Stomach (tissue), 8 donors: ENCODE measurements at regions not wholly inside any gene's neighbourhood (a gene's known extent, or its start where the extent isn't known, plus 50 kb on each side); places are given as distances from the start of the nearest gene placed in this dataset.

Experiments used
- DNase-seq, 2 donors: peaks; one replicate each; pipeline versions ENCODE4 v3.0.0 to v3.0.0-alpha.2; 2013 to 2019
- H3K27ac ChIP-seq, 5 donors: fragments of 200-600 bp in 4 of 5; sonication (generic) in 4 of 5; one replicate each; pipeline ENCODE4 v1.5.1; 2013 to 2019; ENCODE audit warnings: mild to moderate bottlenecking in 1 of 5, moderate library complexity in 1 of 5
- H3K27me3 ChIP-seq, 3 donors: fragments of 200-600 bp; sonication (generic); one replicate each; pipeline ENCODE4 v1.5.1; 2017 to 2019; ENCODE audit warnings: mixed run types in 1 of 3
- H3K36me3 ChIP-seq, 4 donors: fragments of 200-600 bp; sonication (generic); 1 replicate in 3 of 4; 2 replicates in 1 of 4; pipeline ENCODE4 v1.5.1; 2016 to 2019
- H3K4me1 ChIP-seq, 4 donors: fragments of 200-600 bp; sonication (generic); one replicate each; pipeline ENCODE4 v1.5.1; 2016 to 2019
- H3K4me3 ChIP-seq, 4 donors: fragments of 200-600 bp; sonication (generic) in 3 of 4; one replicate each; pipeline ENCODE4 v1.5.1; 2016 to 2019; ENCODE audit warnings: mild to moderate bottlenecking in 1 of 4
- H3K9me3 ChIP-seq, 4 donors: fragments of 200-600 bp; sonication (generic); one replicate each; pipeline ENCODE4 v1.5.1; 2016 to 2019
- EP300 ChIP-seq: sonication (generic); formaldehyde crosslinking; IDR thresholded peaks from one replicate; pipeline ENCODE4 v1.6.1; 2017; ENCODE audit warnings: antibody characterized with exemption
- POLR2A ChIP-seq, 4 donors: fragments of 450-650 bp; IDR thresholded peaks; one replicate each; pipeline ENCODE4 v1.6.1; 2016; ENCODE audit warnings: antibody characterized with exemption in 4 of 4, control low read depth in 2 of 4, mild to moderate bottlenecking in 1 of 4, moderate library complexity in 1 of 4
- POLR2AphosphoS5 ChIP-seq, 3 donors: sonication (generic); formaldehyde crosslinking; IDR thresholded peaks; one replicate each; pipeline ENCODE4 v1.6.1; 2016; ENCODE audit warnings: antibody characterized with exemption in 3 of 3
- WGBS, 5 donors: extraction: QIAGEN DNeasy Blood & Tissue Kit in 3 of 5; methylation state at CpG; one replicate each; pipeline versions ENCODE4 v1.1.5 to v1.1.7; 2013 to 2018; 5-methylcytosine and 5-hydroxymethylcytosine counted together
- intact Hi-C: fragments of 100-400 bp; cut with DNase I; formaldehyde crosslinking; loops from one replicate; pipeline ENCODE4 v1.15.1; 2023; ENCODE audit warnings: low total_unique reads
- TF ChIP-seq, protein P1 (sequence below), 7 experiments: fragments of 450-650 bp in 4 of 7; fragments of 200-600 bp in 3 of 7; sonication (generic) in 3 of 7; IDR thresholded peaks; one replicate each; pipeline ENCODE4 v1.5.1; 2016 to 2019; ENCODE audit warnings: antibody characterized with exemption in 7 of 7, control low read depth in 2 of 7, mild to moderate bottlenecking in 1 of 7
- donor health status: healthy with polysubstance abuse.
- donor health status: Bipolar disorder and iron deficiency.
- donor health status: healthy.

DNA sequence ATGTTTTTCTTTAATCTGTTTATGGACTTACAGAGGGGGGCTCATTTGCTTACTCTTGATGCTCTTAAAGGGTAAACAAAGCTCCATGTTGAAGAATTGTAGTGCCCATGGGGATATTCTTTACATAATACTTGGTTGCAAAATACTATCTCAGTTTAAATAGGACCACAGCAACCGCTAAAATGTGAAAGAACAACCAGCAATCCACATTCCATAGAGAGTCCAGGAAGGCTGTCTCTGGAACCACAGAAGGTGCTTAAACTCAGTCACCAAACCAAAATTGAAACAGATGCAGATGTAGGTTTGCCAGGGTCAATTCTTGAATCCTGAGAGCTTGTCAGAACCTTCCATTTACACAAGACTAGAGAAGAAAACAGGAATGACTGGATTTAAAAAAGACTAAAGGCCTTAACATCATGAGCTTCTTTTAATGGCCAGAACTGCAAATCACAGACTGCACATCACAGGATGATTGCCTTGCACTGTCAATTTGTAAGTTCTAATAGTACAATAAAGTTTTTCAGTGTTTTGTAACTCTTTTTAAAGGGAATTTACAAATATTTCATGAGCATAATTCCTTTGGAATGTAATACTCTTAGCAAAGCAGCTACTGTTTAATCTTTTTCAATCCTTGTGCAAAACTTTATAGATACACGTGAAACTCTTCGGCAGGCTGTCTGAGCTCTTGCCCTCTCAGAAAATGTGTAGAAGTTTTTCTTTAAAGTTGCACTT lies 661.6 kb downstream of the SI start:
- Histone ChIP-seq H3K9me3 (no peaks in the 10 kb centered on the region), H3K4me1 (no peaks in the 10 kb centered on the region), H3K4me3 (no peak overlapping the region), H3K36me3 (no peaks in the 10 kb centered on the region), H3K27me3 (no peaks in the 10 kb centered on the region), H3K27ac (no peak overlapping the region)
- TF ChIP-seq, protein P1, sequence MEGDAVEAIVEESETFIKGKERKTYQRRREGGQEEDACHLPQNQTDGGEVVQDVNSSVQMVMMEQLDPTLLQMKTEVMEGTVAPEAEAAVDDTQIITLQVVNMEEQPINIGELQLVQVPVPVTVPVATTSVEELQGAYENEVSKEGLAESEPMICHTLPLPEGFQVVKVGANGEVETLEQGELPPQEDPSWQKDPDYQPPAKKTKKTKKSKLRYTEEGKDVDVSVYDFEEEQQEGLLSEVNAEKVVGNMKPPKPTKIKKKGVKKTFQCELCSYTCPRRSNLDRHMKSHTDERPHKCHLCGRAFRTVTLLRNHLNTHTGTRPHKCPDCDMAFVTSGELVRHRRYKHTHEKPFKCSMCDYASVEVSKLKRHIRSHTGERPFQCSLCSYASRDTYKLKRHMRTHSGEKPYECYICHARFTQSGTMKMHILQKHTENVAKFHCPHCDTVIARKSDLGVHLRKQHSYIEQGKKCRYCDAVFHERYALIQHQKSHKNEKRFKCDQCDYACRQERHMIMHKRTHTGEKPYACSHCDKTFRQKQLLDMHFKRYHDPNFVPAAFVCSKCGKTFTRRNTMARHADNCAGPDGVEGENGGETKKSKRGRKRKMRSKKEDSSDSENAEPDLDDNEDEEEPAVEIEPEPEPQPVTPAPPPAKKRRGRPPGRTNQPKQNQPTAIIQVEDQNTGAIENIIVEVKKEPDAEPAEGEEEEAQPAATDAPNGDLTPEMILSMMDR (IDR thresholded peaks at IDR 0.05) = no peak
- TF ChIP-seq POLR2A (IDR thresholded peaks at IDR 0.05) (no peak), POLR2AphosphoS5 (IDR thresholded peaks at IDR 0.05) (no peak), EP300 (no peak)
- intact Hi-C loops = no loop called here
- 54 to 74% (median 65%) methylated on average over 3 of the region's 3 CpGs for WGBS, 5 donors
- no peak for DNase-seq

DNA sequence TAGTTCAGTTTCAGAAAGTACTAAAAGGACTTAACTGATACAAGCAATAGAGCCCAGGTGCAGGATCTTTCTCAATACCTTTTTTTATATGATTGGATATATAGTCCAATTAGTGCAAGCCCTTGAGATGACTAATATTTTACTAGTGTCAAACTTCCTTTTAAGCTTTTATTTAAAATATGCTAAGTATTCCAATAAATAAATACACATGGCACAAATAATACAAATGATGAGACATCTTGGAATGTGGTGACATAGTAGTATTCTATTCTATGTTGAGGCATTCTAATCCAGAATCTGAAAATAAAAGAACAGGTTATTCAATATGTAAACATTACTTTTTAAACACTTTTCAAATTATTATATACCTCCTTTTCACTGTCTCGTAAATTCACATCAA lies 670.0 kb downstream of the SI start:
- H3K27me3 ChIP-seq = no peaks in the 10 kb centered on the region
- DNase-seq = no peak
- no peak for TF ChIP-seq POLR2AphosphoS5 (IDR thresholded peaks at IDR 0.05)
- TF ChIP-seq EP300 = no peak
- TF ChIP-seq, protein P1 (IDR thresholded peaks at IDR 0.05) = no peak
- TF ChIP-seq POLR2A (IDR thresholded peaks at IDR 0.05) = no peak
- H3K36me3 ChIP-seq = no peaks in the 10 kb centered on the region
- no peaks in the 10 kb centered on the region for H3K9me3 ChIP-seq
- intact Hi-C loops = no loop called here
- no peak overlapping the region for H3K4me3 ChIP-seq
- H3K4me1 ChIP-seq = no peaks in the 10 kb centered on the region
- WGBS, 5 donors = 78 to 94% (median 89%) methylated on average over 1 of the region's 1 CpG
- no peak overlapping the region for H3K27ac ChIP-seq

DNA sequence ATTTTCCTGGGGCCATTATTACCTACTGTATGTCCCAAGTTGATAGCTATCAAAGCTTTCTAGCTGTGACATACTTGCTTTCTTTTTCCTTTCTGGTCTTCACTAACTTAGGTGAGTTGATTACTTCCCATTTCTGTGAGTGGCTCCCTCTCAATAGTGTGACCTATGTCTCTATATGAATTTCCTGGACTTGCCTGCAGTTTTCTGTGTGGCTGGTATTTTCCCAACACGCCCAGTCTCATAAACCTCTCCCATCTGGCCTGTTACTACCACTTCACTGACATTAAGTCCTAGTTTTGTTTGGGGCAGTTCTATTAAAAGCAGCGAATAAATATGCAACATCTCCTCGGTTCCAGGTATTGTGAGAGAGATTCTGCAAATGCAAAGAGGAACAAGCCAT lies 671.2 kb downstream of the SI start:
- peaks cover 0 to 3% (median 0%) of the 10 kb centered on the region in 4 donors for H3K9me3 ChIP-seq
- no peak overlapping the region for H3K27ac ChIP-seq
- H3K27me3 ChIP-seq = no peaks in the 10 kb centered on the region
- no peak for DNase-seq
- no peaks in the 10 kb centered on the region for H3K36me3 ChIP-seq
- WGBS, 5 donors = 58 to 82% (median 63%) methylated on average over 3 of the region's 3 CpGs
- intact Hi-C loops = no loop called here
- TF ChIP-seq, protein P1 (IDR thresholded peaks at IDR 0.05) = no peak
- no peak for TF ChIP-seq POLR2A (IDR thresholded peaks at IDR 0.05)
- no peak for TF ChIP-seq EP300
- no peak for TF ChIP-seq POLR2AphosphoS5 (IDR thresholded peaks at IDR 0.05)
- H3K4me3 ChIP-seq = no peak overlapping the region
- H3K4me1 ChIP-seq = no peaks in the 10 kb centered on the region

DNA sequence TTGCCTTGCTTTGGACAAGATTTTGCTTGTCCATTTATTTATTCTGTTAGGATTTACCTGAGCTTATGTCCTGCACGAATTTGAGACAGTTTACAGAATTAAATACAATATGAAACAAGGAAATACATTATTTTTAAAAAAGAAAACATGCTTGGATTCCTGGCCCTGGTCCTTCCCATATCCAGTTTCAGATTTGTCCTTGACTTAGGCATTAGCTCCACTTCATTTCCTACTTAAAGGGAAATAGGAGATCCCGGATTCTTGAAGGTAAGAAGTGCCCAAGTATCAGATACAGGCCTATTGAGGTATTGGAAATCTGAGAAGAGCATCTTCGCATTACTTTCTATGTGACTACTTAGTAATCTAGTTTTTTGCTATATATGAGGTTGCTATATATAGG lies 672.0 kb downstream of the SI start:
- Histone ChIP-seq H3K4me1 (no peaks in the 10 kb centered on the region), H3K27me3 (no peaks in the 10 kb centered on the region), H3K9me3 (peaks cover 0 to 8% (median 0%) of the 10 kb centered on the region in 4 donors), H3K27ac (no peak overlapping the region), H3K36me3 (no peaks in the 10 kb centered on the region), H3K4me3 (no peak overlapping the region)
- intact Hi-C loops = no loop called here
- TF ChIP-seq EP300 (no peak), POLR2A (IDR thresholded peaks at IDR 0.05) (no peak), POLR2AphosphoS5 (IDR thresholded peaks at IDR 0.05) (no peak)
- TF ChIP-seq, protein P1 (IDR thresholded peaks at IDR 0.05) = no peak
- DNase-seq = no peak
- WGBS, 5 donors = 50 to 67% (median 55%) methylated on average over 3 of the region's 3 CpGs
